ENCODE measurements at regions not wholly inside any gene's neighbourhood (a gene's known extent, or its start where the extent isn't known, plus 50 kb on each side); places are given as distances from the start of the nearest gene placed in this dataset.

GRCh38 chr6:9647599-9647998, 767.3 kb downstream of the TFAP2A start:
- intact Hi-C loops (cut with micrococcal nuclease; ENCODE audit: unreplicated experiment), result no loop called here
- CTCF ChIA-PET (ENCODE audit: low intra/inter-chr PET ratio, low total read pairs), result no interaction called here
- H3K4me3 ChIP-seq (replicated peaks in 1 of 3; ENCODE audit: insufficient read depth in 1 of 3, low read depth in 2 of 3, low read length in 3 of 3), result no peak overlapping the region

More at GRCh38 chr6:9647599-9647998, 767.3 kb downstream of the TFAP2A start:
- no peak for TF ChIP-seq ZNF318 (CRISPR knock-in tag; IDR thresholded peaks at IDR 0.05)
- TF ChIP-seq CCAR2 (optimal IDR thresholded peaks at IDR 0.05; ENCODE audit: low read depth, low read length), result no peak
- no peak for TF ChIP-seq ZNF558 (CRISPR knock-in tag; IDR thresholded peaks at IDR 0.05; ENCODE audit: borderline replicate concordance)
- no peak for TF ChIP-seq CBX2 (IDR thresholded peaks at IDR 0.05; ENCODE audit: low read depth, low read length)
- TF ChIP-seq CBX2 (CRISPR knock-in tag; IDR thresholded peaks at IDR 0.05; ENCODE audit: low read depth), result no peak
- no peak for TF ChIP-seq ZNF382 (CRISPR knock-in tag; IDR thresholded peaks at IDR 0.05; ENCODE audit: borderline replicate concordance)
- no peak overlapping the region for H3K4me2 ChIP-seq (ENCODE audit: low read depth, low read length)
- in situ Hi-C loops (cut with HindIII; ENCODE audit: extremely low pct_ligation_motif_present, low pct_unique_long_range_greater_than_20kb), result no loop called here
- H2AFZ ChIP-seq (ENCODE audit: low read length), result no peak overlapping the region
- no peaks in the 10 kb centered on the region for H3K4me1 ChIP-seq (ENCODE audit: insufficient read depth, low read length)
- no peak overlapping the region for H3K9ac ChIP-seq (ENCODE audit: insufficient read depth, low read depth, low read length)
- 0% methylated on average over 1 of the region's 1 CpG for WGBS (ENCODE audit: low lambda C conversion rate)
- BruUV-seq (replicated peaks), result no TSS peak
- DNase-seq (ENCODE audit: low spot score) (no peak), ATAC-seq (no peak), FAIRE-seq (no peak)
- no peaks in the 10 kb centered on the region for H3K27me3 ChIP-seq (ENCODE audit: control insufficient read depth in 1 of 2, insufficient read depth in 2 of 2, low read length in 2 of 2)
- POLR2A ChIA-PET, result no interaction called here
- H3K36me3 ChIP-seq (replicated peaks in 1 of 2; ENCODE audit: control insufficient read depth in 1 of 2, insufficient read depth in 2 of 2, low read length in 2 of 2), result no peaks in the 10 kb centered on the region
- no peak overlapping the region for H3K27ac ChIP-seq (ENCODE audit: extremely low read length, insufficient read depth, low read length)
- H3K9me3 ChIP-seq (ENCODE audit: low read length), result peaks cover 74% of the 10 kb centered on the region
- no peaks in the 10 kb centered on the region for H4K20me1 ChIP-seq (ENCODE audit: insufficient read depth, low read length)
- H3K79me2 ChIP-seq (ENCODE audit: insufficient read depth, low read length), result no peaks in the 10 kb centered on the region

Measured in HepG2 (cell line).